A549 (cell line): ENCODE measurements at regions not wholly inside any gene's neighbourhood (a gene's known extent, or its start where the extent isn't known, plus 50 kb on each side); places are given as distances from the start of the nearest gene placed in this dataset.

Experiments used
- ATAC-seq, 2 experiments: fragments of 200-7000 bp in 1 of 2; fragments of >200 bp in 1 of 2; cut with Nextera tagmentation in 1 of 2; cut with Tn5 transposase in 1 of 2; 3 replicates each; pipeline versions ENCODE4 v1.8.0 to v1.9.1; 2018 to 2020; ENCODE audit warnings: mild to moderate bottlenecking in 1 of 2, moderate library complexity in 1 of 2
- CTCF ChIA-PET: fragments of 300-600 bp; sonication (Branson Sonifier 250); formaldehyde crosslinking; extraction: SDS; loops from one replicate; lab custom pipeline; 2021; ENCODE audit warnings: antibody characterized with exemption, inconsistent platforms; lab: Yijun Ruan, JAX
- POLR2A ChIA-PET: fragments of 350-600 bp; formaldehyde crosslinking; extraction: SDS; loops from one replicate; lab custom pipeline; 2021; ENCODE audit warnings: antibody characterized with exemption, inconsistent platforms; lab: Yijun Ruan, JAX
- DNase-seq, 2 experiments: peaks; one replicate each; pipeline versions ENCODE4 v3.0.0 to v3.0.0-alpha.2; 2011 to 2016; ENCODE audit warnings: low read depth in 1 of 2, low spot score in 1 of 2
- FAIRE-seq: peaks from 2 replicates; lab custom pipeline; 2011; peaks lifted over from hg19 to GRCh38; lab: Jason Lieb, UNC
- H3K27ac ChIP-seq, 2 experiments: fragments of >200 bp; sonication (Bioruptor Twin); formaldehyde crosslinking; 3 replicates each; pipeline ENCODE4 v1.5.1; 2016 to 2017
- H3K4me1 ChIP-seq: fragments of >200 bp; sonication (Bioruptor Twin); formaldehyde crosslinking; 3 replicates; pipeline ENCODE4 v1.6.1; 2016
- H3K4me2 ChIP-seq: fragments of >200 bp; sonication (Bioruptor Twin); formaldehyde crosslinking; 3 replicates; pipeline ENCODE4 v1.6.1; 2016
- H3K4me3 ChIP-seq: fragments of >200 bp; sonication (Bioruptor Twin); formaldehyde crosslinking; 3 replicates; pipeline ENCODE4 v1.5.1; 2016
- H3K9me3 ChIP-seq: fragments of >200 bp; sonication (Bioruptor Twin); formaldehyde crosslinking; 3 replicates; pipeline ENCODE4 v1.6.1; 2016
- CBX8 ChIP-seq: fragments of 200-600 bp; sonication (generic); IDR thresholded peaks from 2 replicates; pipeline ENCODE4 v1.6.1; 2016
- EHF ChIP-seq: fragments of 250-450 bp; sonication (Bioruptor Pico); IDR thresholded peaks from 2 replicates; pipeline ENCODE4 v1.5.0; 2020; ENCODE audit warnings: mild to moderate bottlenecking
- EP300 ChIP-seq, 2 experiments: fragments of >200 bp; sonication (Bioruptor Twin); formaldehyde crosslinking; IDR thresholded peaks; 2 replicates in 1 of 2; 3 replicates in 1 of 2; pipeline ENCODE4 v1.6.1; 2016 to 2017
- ESRRA ChIP-seq: fragments of 150-350 bp; IDR thresholded peaks from 2 replicates; pipeline ENCODE4 v1.6.1; 2014; ENCODE audit warnings: mild to moderate bottlenecking, low read length, borderline replicate concordance
- HEYL ChIP-seq: fragments of 250-450 bp; sonication (Bioruptor Pico); IDR thresholded peaks from 2 replicates; pipeline ENCODE4 v1.8.0; 2021; ENCODE audit warnings: mild to moderate bottlenecking, moderate library complexity
- HOXA7 ChIP-seq: fragments of 250-450 bp; sonication (Bioruptor Pico); IDR thresholded peaks from 2 replicates; pipeline ENCODE4 v1.5.0; 2020; ENCODE audit warnings: mild to moderate bottlenecking, moderate library complexity
- JUNB ChIP-seq: fragments of >200 bp; sonication (Bioruptor Twin); formaldehyde crosslinking; IDR thresholded peaks from 2 replicates; pipeline ENCODE4 v1.6.1; 2016
- MAFK ChIP-seq: fragments of 450-650 bp; IDR thresholded peaks from 2 replicates; pipeline ENCODE4 v1.6.1; 2014; ENCODE audit not compliant: partially characterized antibody
- NFE2L2 ChIP-seq: fragments of 150-350 bp; conservative IDR thresholded peaks from 2 replicates; pipeline ENCODE4 v1.6.1; 2014; ENCODE audit warnings: low read length
- PHF8 ChIP-seq: fragments of 200-600 bp; sonication (generic); IDR thresholded peaks from 2 replicates; pipeline ENCODE4 v1.6.1; 2016; ENCODE audit warnings: low read depth, mild to moderate bottlenecking, antibody characterized with exemption, moderate library complexity, borderline replicate concordance
- POLR2A ChIP-seq: IDR thresholded peaks from 2 replicates; pipeline ENCODE4 v1.6.1; 2012; ENCODE audit warnings: mild to moderate bottlenecking, low read length
- RAD21 ChIP-seq, 2 experiments: fragments of >200 bp in 1 of 2; sonication (Bioruptor Twin) in 1 of 2; formaldehyde crosslinking in 1 of 2; IDR thresholded peaks in 1 of 2; conservative IDR thresholded peaks in 1 of 2; 2 replicates in 1 of 2; 3 replicates in 1 of 2; pipeline ENCODE4 v1.6.1; 2012 to 2018; ENCODE audit warnings: inconsistent platforms in 1 of 2
- RARB ChIP-seq: fragments of 250-450 bp; sonication (Bioruptor Pico); IDR thresholded peaks from 2 replicates; pipeline ENCODE4 v1.8.0; 2021; ENCODE audit warnings: mild to moderate bottlenecking, moderate library complexity
- RFX5 ChIP-seq: fragments of 450-650 bp; IDR thresholded peaks from 2 replicates; pipeline ENCODE4 v1.7.1; 2014; ENCODE audit warnings: antibody characterized with exemption, mild to moderate bottlenecking, moderate library complexity
- RNF2 ChIP-seq: fragments of 200-600 bp; sonication (generic); IDR thresholded peaks from 2 replicates; pipeline ENCODE4 v1.6.1; 2016; ENCODE audit warnings: low read depth, mild to moderate bottlenecking, antibody characterized with exemption, moderate library complexity, borderline replicate concordance
- SMC3 ChIP-seq: fragments of >200 bp; sonication (Bioruptor Twin); formaldehyde crosslinking; IDR thresholded peaks from 3 replicates; pipeline ENCODE4 v1.6.1; 2018; ENCODE audit warnings: inconsistent platforms
- SREBF2 ChIP-seq: fragments of 450-650 bp; IDR thresholded peaks from 2 replicates; pipeline ENCODE4 v1.6.1; 2014; ENCODE audit warnings: mild to moderate bottlenecking, moderate library complexity
- ZC3H11A ChIP-seq: fragments of 450-650 bp; IDR thresholded peaks from 2 replicates; pipeline ENCODE4 v1.6.1; 2014; ENCODE audit warnings: antibody characterized with exemption, mild to moderate bottlenecking
- ZNF302 ChIP-seq: fragments of 250-450 bp; sonication (Bioruptor Pico); IDR thresholded peaks from 2 replicates; pipeline ENCODE4 v1.9.0; 2021; ENCODE audit warnings: inconsistent platforms, mild to moderate bottlenecking, moderate library complexity
- WGBS: methylation state at CpG from one replicate; pipeline ENCODE4 v1.1.6; 2017; ENCODE audit errors: missing lambda C conversion rate; 5-methylcytosine and 5-hydroxymethylcytosine counted together
- TF ChIP-seq, protein P1 (sequence below): fragments of 250-450 bp; sonication (Bioruptor Pico); IDR thresholded peaks from 2 replicates; pipeline ENCODE4 v1.5.0; 2021; ENCODE audit warnings: mild to moderate bottlenecking, moderate library complexity, borderline replicate concordance
- TF ChIP-seq, protein P2 (sequence below): IDR thresholded peaks from 2 replicates; pipeline ENCODE4 v1.6.1; 2012
- TF ChIP-seq, protein P3 (sequence below): IDR thresholded peaks from 2 replicates; pipeline ENCODE4 v1.6.1; 2012; ENCODE audit warnings: low read depth, borderline replicate concordance
- TF ChIP-seq, protein P4 (sequence below): fragments of 450-650 bp; IDR thresholded peaks from 2 replicates; pipeline ENCODE4 v1.6.1; 2014; ENCODE audit warnings: antibody characterized with exemption
- TF ChIP-seq, protein P5 (sequence below): fragments of >200 bp; sonication (Bioruptor Twin); formaldehyde crosslinking; IDR thresholded peaks from 3 replicates; pipeline ENCODE4 v1.5.1; 2016

DNA sequence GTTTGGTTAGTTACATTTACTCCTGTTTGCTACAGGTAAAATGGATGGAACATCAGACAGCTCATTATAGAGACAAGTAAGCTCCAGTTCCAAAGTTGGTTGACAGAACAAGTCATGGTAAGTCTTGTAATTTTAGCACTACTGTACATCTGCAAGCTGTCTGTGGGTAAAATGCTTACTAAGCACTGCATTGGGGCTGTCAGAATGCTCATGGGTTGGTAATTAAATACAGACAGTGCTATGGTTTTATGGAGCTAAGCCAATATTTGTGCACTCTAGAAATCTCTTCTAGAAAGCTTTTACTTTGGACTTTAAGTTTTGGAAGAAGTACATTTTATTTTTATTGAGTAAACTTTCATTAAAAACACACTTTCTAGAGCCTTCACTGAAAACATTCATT is 419.2 kb upstream of the MMS22L start:
- FAIRE-seq (no peak), DNase-seq (no peak), ATAC-seq (no peak)
- no peaks in the 10 kb centered on the region for H3K4me1 ChIP-seq
- H3K4me2 ChIP-seq = no peak overlapping the region
- no peak for TF ChIP-seq ESRRA
- TF ChIP-seq RAD21 (conservative IDR thresholded peaks at IDR 0.05 in 1 of 2, IDR thresholded peaks at IDR 0.05 in 1 of 2) = no peak
- TF ChIP-seq ZNF302 = no peak
- no peak for TF ChIP-seq POLR2A
- TF ChIP-seq HEYL (CRISPR knock-in tag) = no peak
- TF ChIP-seq EHF (CRISPR knock-in tag) = no peak
- no peak for TF ChIP-seq HOXA7 (CRISPR knock-in tag)
- no peaks in the 10 kb centered on the region for H3K9me3 ChIP-seq
- ChIA-PET CTCF (no interaction called here), POLR2A (no interaction called here)
- H3K4me3 ChIP-seq = no peak overlapping the region
- H3K27ac ChIP-seq = no peak overlapping the region

DNA sequence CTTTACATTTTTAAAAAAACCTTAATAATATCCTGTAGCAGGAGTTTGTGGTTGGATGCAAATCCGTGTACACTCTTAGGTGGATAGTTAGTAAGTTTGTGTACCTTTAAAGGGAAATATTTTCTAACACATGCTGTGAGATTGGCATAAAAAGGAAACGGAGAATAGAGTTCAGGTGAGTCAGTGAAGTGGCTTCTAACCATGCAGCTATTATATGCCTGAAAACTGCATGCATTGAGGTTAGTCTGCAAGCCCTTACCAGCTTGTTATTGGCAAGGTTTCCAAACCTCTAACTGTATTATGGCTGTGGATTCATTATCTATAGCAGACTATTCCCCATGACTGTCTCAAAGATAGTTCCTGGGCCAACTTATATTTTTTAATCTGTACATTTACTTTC is 420.6 kb upstream of the MMS22L start:
- ChIA-PET CTCF (no interaction called here), POLR2A (no interaction called here)
- ATAC-seq = no peak
- Histone ChIP-seq H3K4me1 (no peaks in the 10 kb centered on the region), H3K4me2 (no peak overlapping the region), H3K27ac (no peak overlapping the region), H3K4me3 (no peak overlapping the region), H3K9me3 (no peaks in the 10 kb centered on the region)
- 0% methylated on average over 2 of the region's 2 CpGs for WGBS
- TF ChIP-seq, protein P1, sequence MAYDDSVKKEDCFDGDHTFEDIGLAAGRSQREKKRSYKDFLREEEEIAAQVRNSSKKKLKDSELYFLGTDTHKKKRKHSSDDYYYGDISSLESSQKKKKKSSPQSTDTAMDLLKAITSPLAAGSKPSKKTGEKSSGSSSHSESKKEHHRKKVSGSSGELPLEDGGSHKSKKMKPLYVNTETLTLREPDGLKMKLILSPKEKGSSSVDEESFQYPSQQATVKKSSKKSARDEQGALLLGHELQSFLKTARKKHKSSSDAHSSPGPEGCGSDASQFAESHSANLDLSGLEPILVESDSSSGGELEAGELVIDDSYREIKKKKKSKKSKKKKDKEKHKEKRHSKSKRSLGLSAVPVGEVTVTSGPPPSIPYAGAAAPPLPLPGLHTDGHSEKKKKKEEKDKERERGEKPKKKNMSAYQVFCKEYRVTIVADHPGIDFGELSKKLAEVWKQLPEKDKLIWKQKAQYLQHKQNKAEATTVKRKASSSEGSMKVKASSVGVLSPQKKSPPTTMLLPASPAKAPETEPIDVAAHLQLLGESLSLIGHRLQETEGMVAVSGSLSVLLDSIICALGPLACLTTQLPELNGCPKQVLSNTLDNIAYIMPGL (CRISPR knock-in tag) = no peak
- no peak for TF ChIP-seq ZNF302
- no peak for TF ChIP-seq PHF8
- TF ChIP-seq, protein P2, sequence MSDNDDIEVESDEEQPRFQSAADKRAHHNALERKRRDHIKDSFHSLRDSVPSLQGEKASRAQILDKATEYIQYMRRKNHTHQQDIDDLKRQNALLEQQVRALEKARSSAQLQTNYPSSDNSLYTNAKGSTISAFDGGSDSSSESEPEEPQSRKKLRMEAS = no peak
- no peak for TF ChIP-seq RFX5
- no peak for TF ChIP-seq SREBF2
- TF ChIP-seq, protein P3, sequence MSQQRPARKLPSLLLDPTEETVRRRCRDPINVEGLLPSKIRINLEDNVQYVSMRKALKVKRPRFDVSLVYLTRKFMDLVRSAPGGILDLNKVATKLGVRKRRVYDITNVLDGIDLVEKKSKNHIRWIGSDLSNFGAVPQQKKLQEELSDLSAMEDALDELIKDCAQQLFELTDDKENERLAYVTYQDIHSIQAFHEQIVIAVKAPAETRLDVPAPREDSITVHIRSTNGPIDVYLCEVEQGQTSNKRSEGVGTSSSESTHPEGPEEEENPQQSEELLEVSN = no peak
- no peak for TF ChIP-seq CBX8
- TF ChIP-seq EP300 (IDR thresholded peaks at IDR 0.05) = no peak
- no peak for TF ChIP-seq RNF2
- TF ChIP-seq MAFK = no peak
- no peak for TF ChIP-seq EHF (CRISPR knock-in tag)
- TF ChIP-seq NFE2L2 = no peak
- TF ChIP-seq JUNB = no peak
- TF ChIP-seq RAD21 (conservative IDR thresholded peaks at IDR 0.05 in 1 of 2, IDR thresholded peaks at IDR 0.05 in 1 of 2) = no peak
- no peak for TF ChIP-seq RARB
- no peak for DNase-seq
- FAIRE-seq = no peak

DNA sequence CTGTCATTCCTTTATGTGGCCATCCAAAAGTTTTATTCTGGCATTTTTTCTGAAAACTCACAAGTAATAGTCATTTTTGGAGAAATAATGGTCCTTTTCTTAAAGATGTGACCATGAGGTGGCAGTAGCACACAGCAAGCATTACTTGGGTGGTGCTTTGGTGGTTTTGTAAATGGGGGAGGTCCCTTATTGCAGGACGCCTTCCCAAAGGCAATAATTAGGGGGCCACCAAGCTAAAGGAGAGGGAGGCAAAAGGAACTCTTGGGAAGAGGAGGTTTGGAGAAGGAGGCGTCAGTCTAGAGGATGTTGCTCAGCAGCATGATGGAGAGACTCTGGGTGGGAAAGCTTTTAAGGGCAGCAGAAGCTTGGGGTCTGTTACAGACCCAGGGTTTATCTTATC is 422.6 kb upstream of the MMS22L start:
- CTCF ChIA-PET = interaction anchor here (1.4 kb wide), 1 partner anchor 17 kb away, joined by 5 read pairs; no protein-coding TSS in a partner anchor
- no peak for FAIRE-seq

More for the DNA sequence above, 422.6 kb upstream of the MMS22L start:
- H3K27ac ChIP-seq = no peak overlapping the region
- TF ChIP-seq RAD21 (conservative IDR thresholded peaks at IDR 0.05 in 1 of 2, IDR thresholded peaks at IDR 0.05 in 1 of 2) (peak; percentile 36 to 41; a peak in 4 of 5 replicates), ZC3H11A (no peak), SMC3 (peak; percentile 39; the same call in 1 of the 3 replicates)
- TF ChIP-seq, protein P4, sequence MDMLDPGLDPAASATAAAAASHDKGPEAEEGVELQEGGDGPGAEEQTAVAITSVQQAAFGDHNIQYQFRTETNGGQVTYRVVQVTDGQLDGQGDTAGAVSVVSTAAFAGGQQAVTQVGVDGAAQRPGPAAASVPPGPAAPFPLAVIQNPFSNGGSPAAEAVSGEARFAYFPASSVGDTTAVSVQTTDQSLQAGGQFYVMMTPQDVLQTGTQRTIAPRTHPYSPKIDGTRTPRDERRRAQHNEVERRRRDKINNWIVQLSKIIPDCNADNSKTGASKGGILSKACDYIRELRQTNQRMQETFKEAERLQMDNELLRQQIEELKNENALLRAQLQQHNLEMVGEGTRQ = no peak
- TF ChIP-seq, protein P5, sequence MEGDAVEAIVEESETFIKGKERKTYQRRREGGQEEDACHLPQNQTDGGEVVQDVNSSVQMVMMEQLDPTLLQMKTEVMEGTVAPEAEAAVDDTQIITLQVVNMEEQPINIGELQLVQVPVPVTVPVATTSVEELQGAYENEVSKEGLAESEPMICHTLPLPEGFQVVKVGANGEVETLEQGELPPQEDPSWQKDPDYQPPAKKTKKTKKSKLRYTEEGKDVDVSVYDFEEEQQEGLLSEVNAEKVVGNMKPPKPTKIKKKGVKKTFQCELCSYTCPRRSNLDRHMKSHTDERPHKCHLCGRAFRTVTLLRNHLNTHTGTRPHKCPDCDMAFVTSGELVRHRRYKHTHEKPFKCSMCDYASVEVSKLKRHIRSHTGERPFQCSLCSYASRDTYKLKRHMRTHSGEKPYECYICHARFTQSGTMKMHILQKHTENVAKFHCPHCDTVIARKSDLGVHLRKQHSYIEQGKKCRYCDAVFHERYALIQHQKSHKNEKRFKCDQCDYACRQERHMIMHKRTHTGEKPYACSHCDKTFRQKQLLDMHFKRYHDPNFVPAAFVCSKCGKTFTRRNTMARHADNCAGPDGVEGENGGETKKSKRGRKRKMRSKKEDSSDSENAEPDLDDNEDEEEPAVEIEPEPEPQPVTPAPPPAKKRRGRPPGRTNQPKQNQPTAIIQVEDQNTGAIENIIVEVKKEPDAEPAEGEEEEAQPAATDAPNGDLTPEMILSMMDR = peak; percentile 31; the same call in 2 of the 3 replicates
- DNase-seq (peak in 1 of 2 experiments; percentile 11), ATAC-seq (no peak)
- no peak overlapping the region for H3K4me3 ChIP-seq
- H3K4me2 ChIP-seq = no peak overlapping the region
- H3K4me1 ChIP-seq = no peaks in the 10 kb centered on the region
- POLR2A ChIA-PET = no interaction called here
- H3K9me3 ChIP-seq = no peaks in the 10 kb centered on the region
- whole genome bisulfite sequencing = 8% methylated on average over 2 of the region's 2 CpGs
